NCI-H2107 treated with DMSO at 0.1 percent for 48 hours (cell line): ENCODE measurements at regions not wholly inside any gene's neighbourhood (a gene's known extent, or its start where the extent isn't known, plus 50 kb on each side); places are given as distances from the start of the nearest gene placed in this dataset.

Experiments
- DNase-seq: peaks from one replicate; lab custom pipeline; 2025; ENCODE audit not compliant: unreplicated experiment; lab: John Stamatoyannopoulos, UW

- no peak for DNase-seq
These were observed 471.1 kb upstream of the ANO3 start for GRCh38 chr11:25860677-25861450.

GRCh38 chr11:25862159-25862558, 469.8 kb upstream of the ANO3 start:
- DNase-seq: no peak

GRCh38 chr11:25863986-25864385, 467.9 kb upstream of the ANO3 start:
- no peak for DNase-seq

- DNase-seq: no peak
These were observed 455.4 kb upstream of the ANO3 start for GRCh38 chr11:25876456-25876965.

DNA sequence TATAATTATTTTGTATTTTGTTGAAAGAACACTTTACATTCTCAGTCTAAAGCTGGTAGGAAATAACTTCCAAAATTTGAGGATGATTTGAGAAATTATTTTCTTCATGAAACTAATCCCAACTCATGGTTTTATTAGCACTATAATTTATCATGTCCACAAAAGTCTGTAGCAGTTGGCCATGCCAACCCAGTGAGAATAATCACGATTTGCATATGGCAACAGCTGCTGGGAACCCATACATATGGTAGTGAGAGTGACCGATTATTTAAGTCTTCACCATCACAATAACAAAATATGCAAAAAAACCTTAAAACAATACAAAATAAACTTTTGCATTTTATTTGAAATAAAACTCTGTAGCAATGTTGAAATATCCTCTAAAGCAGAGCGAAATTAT, 445.9 kb upstream of the ANO3 start:
- DNase-seq: no peak

DNA sequence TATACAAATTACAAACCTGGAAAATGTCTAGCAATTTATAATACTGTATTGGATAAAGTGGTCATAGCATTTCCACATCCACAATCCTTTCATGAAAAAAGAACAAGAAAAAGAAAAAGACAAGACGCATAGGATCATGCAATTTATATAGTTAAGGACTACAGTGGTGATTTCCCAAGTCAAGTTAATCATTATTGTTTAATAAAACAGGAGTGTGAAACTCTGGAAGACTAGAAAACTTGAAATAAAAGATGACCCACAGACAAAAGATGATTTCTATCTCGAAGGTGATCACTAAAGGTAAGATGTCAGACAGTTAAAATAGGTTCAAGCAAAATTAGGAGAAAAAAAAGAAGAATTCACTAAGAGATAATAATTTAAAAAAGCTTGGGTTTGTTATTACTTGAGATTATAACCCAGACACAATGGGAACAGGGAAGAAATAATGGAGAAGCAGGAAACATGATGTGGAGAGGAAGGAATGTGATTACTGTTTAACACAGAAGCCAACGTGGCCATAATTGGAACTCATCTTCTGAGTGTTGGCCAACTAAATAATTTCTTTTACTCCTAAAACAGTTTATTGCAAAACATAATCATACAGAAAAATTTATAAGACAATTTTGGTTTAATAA, 441.2 kb upstream of the ANO3 start:
- DNase-seq: no peak

DNA sequence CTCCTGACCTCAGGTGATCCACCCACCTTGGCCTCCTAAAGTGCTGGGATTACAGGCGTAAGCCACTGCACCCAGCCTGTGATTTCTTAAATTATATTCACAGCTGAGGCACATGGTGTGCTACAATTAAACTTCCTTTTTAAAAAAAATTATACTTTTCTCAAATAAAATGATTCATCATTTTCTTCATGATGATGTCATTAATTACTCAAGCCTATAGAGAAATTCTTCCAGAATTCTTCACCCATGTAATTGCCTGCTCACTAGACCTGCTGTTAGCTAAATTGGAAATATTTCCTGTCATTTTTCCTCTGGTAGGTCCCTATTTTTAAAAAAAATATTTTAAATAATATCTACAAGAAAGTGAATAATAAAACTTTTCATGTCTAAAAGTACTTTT, 440.0 kb upstream of the ANO3 start:
- no peak for DNase-seq

DNA sequence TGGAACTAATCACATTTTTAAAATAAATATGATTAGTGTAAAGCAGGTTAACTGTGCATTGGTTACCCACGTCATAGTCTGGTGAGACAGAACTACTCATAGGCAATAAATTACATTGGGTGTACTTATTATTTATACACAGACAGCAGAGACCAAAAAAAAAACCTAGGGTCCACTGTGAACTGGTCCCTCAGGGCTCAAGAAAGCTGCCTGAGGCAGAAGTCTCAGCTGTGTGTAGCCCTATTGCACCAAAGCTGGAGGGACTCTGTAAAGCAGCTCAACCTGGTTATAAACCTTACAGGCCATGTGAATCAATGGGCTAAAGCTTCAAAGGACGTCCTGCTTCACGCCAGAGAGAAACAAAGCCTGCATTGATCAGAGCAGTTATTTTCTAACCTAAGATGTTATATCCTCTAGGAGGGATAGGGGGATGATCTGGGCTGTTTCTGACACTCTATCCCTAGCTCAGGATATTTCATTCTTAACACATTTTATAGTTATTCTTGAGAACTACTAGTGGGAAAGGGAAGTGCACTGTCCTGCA, 432.2 kb upstream of the ANO3 start:
- DNase-seq: no peak

GRCh38 chr11:25900814-25901213, 431.1 kb upstream of the ANO3 start:
- no peak for DNase-seq

DNA sequence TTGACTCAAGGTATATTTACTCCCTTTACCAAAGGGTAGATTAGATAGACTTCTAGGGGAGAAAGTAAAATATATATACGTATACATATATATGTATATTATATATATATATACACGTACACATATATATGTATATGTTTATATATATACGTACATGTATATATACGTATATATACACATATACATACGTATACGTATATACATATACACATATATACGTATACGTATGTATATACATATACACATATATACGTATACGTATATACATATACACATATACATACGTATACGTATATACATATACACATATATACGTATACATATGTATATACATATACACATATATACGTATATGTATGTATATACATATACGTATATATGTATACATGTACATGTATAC, 430.5 kb upstream of the ANO3 start:
- DNase-seq: no peak

GRCh38 chr11:25902476-25902875, 429.5 kb upstream of the ANO3 start:
- no peak for DNase-seq

DNA sequence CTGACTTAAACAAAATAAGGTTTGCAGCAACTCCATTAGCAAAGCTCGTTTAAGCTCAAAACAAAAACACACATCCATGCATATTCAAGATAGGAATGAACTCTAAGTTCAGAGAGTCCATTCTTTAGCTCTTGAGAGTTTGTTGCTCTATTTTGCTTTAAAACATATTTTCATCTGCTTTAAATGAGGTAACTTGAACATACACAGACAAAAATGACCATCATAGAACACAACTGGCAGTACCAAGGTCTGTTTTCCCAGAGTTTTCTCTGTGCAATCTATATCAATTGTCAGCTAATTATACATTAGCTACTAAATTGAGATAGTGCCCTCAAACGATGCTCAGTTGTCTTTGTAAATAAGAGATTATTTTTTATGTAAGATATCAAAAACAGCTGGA, 423.2 kb upstream of the ANO3 start:
- no peak for DNase-seq

DNA sequence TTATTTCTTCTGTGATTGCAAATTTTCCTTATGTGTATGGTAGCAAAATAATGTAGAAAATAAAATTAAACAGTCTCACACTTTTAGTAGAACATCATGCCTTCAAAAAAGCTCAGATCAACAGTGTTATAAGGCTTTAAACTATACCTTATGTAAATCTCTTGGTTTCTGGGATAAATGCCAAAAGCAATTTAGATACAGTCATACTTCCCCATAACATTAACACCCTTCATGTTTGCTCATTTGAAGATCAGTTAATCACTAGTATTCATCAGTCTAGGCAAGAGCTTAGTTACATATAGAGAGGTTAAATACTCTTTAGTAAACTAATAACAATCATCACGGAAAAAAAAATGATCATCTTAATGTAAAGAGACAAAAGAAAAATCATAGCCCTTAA, 421.8 kb upstream of the ANO3 start:
- DNase-seq: no peak

GRCh38 chr11:25920356-25920755, 411.6 kb upstream of the ANO3 start:
- no peak for DNase-seq

DNA sequence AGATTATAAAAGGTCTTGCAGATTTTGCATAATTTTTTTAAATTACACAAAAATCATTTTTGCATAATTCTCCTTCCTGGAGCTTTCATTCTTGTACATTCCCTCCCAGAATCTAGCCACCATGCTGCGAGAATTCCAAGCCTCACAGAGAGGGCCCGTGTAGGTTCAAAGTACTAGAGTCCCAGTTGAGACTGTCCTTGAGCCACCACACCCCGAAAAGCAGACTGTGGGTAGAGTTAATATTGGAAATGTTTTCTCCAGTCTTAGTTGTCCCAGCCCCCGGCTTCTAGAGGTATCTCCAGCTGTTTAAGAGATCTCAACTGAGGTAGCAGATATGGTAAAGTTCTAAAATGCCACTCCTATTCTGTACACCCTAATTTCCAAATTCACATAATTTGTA, 407.3 kb upstream of the ANO3 start:
- no peak for DNase-seq

GRCh38 chr11:25925359-25925758, 406.6 kb upstream of the ANO3 start:
- no peak for DNase-seq

- DNase-seq: no peak
These were observed 404.4 kb upstream of the ANO3 start for GRCh38 chr11:25927411-25927953.

GRCh38 chr11:25928076-25928475, 403.9 kb upstream of the ANO3 start:
- no peak for DNase-seq

GRCh38 chr11:25938952-25939351, 393.0 kb upstream of the ANO3 start:
- no peak for DNase-seq

DNA sequence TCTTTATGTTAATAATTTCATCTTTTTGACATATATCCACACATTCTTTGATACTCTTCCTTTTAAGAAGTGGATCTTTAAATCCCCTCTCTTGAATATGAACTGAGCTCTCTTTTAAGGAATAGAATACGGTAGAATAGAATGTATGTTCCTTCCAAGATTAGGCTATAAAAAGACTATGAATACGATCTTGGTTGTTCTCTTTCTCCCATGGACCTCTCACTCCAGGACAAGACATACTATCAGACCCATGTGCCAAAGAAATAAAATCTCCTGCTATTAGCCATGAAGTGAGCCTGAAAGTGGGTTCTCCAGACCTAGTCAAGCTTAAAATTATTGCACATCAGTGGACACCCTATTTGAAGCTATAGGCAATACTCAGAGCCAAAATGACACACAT, 392.2 kb upstream of the ANO3 start:
- DNase-seq: no peak

DNA sequence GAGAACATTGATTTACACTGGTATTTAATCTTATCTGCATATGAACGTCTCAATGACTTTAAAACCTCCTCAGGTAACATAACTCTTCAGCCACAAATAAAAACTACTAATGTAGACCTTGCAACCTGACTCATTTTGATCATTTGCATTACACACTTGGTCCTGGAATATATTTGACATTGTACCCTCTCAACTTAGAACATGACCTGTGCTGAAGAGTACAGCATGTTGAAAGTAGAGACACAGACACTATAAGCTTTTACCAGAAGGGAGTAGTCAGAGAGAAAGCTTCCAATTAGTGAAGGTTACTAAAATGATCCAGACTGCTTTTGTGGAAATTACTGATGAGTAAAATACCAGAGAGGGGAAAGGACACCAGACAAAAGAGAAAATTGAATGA, 390.6 kb upstream of the ANO3 start:
- no peak for DNase-seq

- DNase-seq: no peak
These were observed 388.9 kb upstream of the ANO3 start for GRCh38 chr11:25943031-25943430.
